ENCODE measurements at regions not wholly inside any gene's neighbourhood (a gene's known extent, or its start where the extent isn't known, plus 50 kb on each side); places are given as distances from the start of the nearest gene placed in this dataset.
A peak's percentile ranks its signal among the peaks of the same experiment; 100 is the strongest.

GRCh38 chr1:175834597-175834996, 91.2 kb upstream of the TNR start:
- intact Hi-C loops (cut with DNase I, micrococcal nuclease): no loop called here
- ATAC-seq (no peak), DNase-seq (no peak)

- no peak for ATAC-seq
- DNase-seq: no peak
- intact Hi-C loops (cut with DNase I, micrococcal nuclease): no loop called here
Measured at GRCh38 chr1:175833951-175834350, 90.6 kb upstream of the TNR start.

- intact Hi-C loops (cut with DNase I, micrococcal nuclease): no loop called here
- DNase-seq (no peak), ATAC-seq (no peak)
Measured at GRCh38 chr1:175833502-175833901, 90.1 kb upstream of the TNR start.

GRCh38 chr1:175830500-175830899, 87.1 kb upstream of the TNR start:
- no peak for ATAC-seq
- no peak for DNase-seq
- intact Hi-C loops (cut with DNase I, micrococcal nuclease): no loop called here

GRCh38 chr1:175829845-175830244, 86.5 kb upstream of the TNR start:
- no peak for ATAC-seq
- no peak for DNase-seq
- intact Hi-C loops (cut with DNase I, micrococcal nuclease): no loop called here

GRCh38 chr1:175826705-175827104, 83.3 kb upstream of the TNR start:
- DNase-seq: no peak
- no peak for ATAC-seq
- intact Hi-C loops (cut with DNase I, micrococcal nuclease): no loop called here

GRCh38 chr1:175824079-175824478, 80.7 kb upstream of the TNR start:
- DNase-seq: peak in 1 of 2 donors; percentile 11
- intact Hi-C loops (cut with DNase I, micrococcal nuclease): no loop called here
- ATAC-seq: no peak

- intact Hi-C loops (cut with DNase I, micrococcal nuclease): no loop called here
- DNase-seq (no peak), ATAC-seq (no peak)
Measured at GRCh38 chr1:175823406-175823805, 80.0 kb upstream of the TNR start.

- intact Hi-C loops (cut with DNase I, micrococcal nuclease): no loop called here
- DNase-seq (no peak), ATAC-seq (peak; percentile 40)
Measured at GRCh38 chr1:175822580-175822979, 79.2 kb upstream of the TNR start.

- ATAC-seq: no peak
- intact Hi-C loops (cut with DNase I, micrococcal nuclease): no loop called here
- no peak for DNase-seq
Measured at GRCh38 chr1:175820456-175821025, 77.1 kb upstream of the TNR start.

GRCh38 chr1:175818929-175819328, 75.5 kb upstream of the TNR start:
- intact Hi-C loops (cut with DNase I, micrococcal nuclease): no loop called here
- DNase-seq (no peak), ATAC-seq (no peak)

GRCh38 chr1:175817445-175817844, 74.0 kb upstream of the TNR start:
- no peak for ATAC-seq
- intact Hi-C loops (cut with DNase I, micrococcal nuclease): no loop called here
- DNase-seq: no peak

- intact Hi-C loops (cut with DNase I, micrococcal nuclease): no loop called here
- DNase-seq (no peak), ATAC-seq (no peak)
Measured at GRCh38 chr1:175814885-175815284, 71.5 kb upstream of the TNR start.

GRCh38 chr1:175812936-175813335, 69.5 kb upstream of the TNR start:
- DNase-seq (no peak), ATAC-seq (no peak)
- intact Hi-C loops (cut with DNase I, micrococcal nuclease): no loop called here

GRCh38 chr1:175810305-175810704, 66.9 kb upstream of the TNR start:
- intact Hi-C loops (cut with DNase I, micrococcal nuclease): no loop called here

GRCh38 chr1:175808999-175809398, 65.6 kb upstream of the TNR start:
- intact Hi-C loops (cut with DNase I, micrococcal nuclease): no loop called here
- DNase-seq (no peak), ATAC-seq (no peak)

More at GRCh38 chr1:175810305-175810704, 66.9 kb upstream of the TNR start:
- no peak for ATAC-seq
- DNase-seq: no peak

- intact Hi-C loops (cut with DNase I, micrococcal nuclease): no loop called here
- DNase-seq (no peak), ATAC-seq (peak; percentile 52)
Measured at GRCh38 chr1:175808573-175808972, 65.2 kb upstream of the TNR start.

- intact Hi-C loops (cut with DNase I, micrococcal nuclease): no loop called here
- DNase-seq (no peak), ATAC-seq (no peak)
Measured at GRCh38 chr1:175804561-175804960, 61.2 kb upstream of the TNR start.

- no peak for ATAC-seq
- DNase-seq: no peak
- intact Hi-C loops (cut with DNase I, micrococcal nuclease): no loop called here
Measured at GRCh38 chr1:175803413-175803812, 60.0 kb upstream of the TNR start.

GRCh38 chr1:175802407-175803123, 59.2 kb upstream of the TNR start:
- DNase-seq: no peak
- ATAC-seq: no peak
- intact Hi-C loops (cut with DNase I, micrococcal nuclease): no loop called here

- no peak for DNase-seq
- intact Hi-C loops (cut with DNase I, micrococcal nuclease): no loop called here
- ATAC-seq: no peak
Measured at GRCh38 chr1:175801979-175802378, 58.6 kb upstream of the TNR start.
